Astrocyte (in vitro differentiated cells and primary cell): ENCODE measurements at regions not wholly inside any gene's neighbourhood (a gene's known extent, or its start where the extent isn't known, plus 50 kb on each side); places are given as distances from the start of the nearest gene placed in this dataset.
A peak's percentile ranks its signal among the peaks of the same experiment; 100 is the strongest.

ENCODE experiments used
- DNase-seq: peaks from one replicate; pipeline ENCODE4 v3.0.0-alpha.2; 2010; ENCODE audit warnings: low read depth
- FAIRE-seq: peaks from 2 replicates; lab custom pipeline; 2011; peaks lifted over from hg19 to GRCh38; lab: Jason Lieb, UNC
- H2AFZ ChIP-seq: 2 replicates; pipeline ENCODE4 v1.6.0; 2012; ENCODE audit warnings: low read depth, low read length, inconsistent platforms
- H3K27ac ChIP-seq: 2 replicates; pipeline ENCODE4 v1.5.1; 2011; ENCODE audit warnings: low read depth, low read length, inconsistent platforms
- H3K27me3 ChIP-seq: 2 replicates; pipeline ENCODE4 v1.6.0; 2011; ENCODE audit warnings: low read length, inconsistent platforms; ENCODE audit not compliant: insufficient read depth
- H3K36me3 ChIP-seq: 2 replicates; pipeline ENCODE4 v1.5.1; 2011; ENCODE audit warnings: low read length, inconsistent platforms; ENCODE audit not compliant: insufficient read depth
- H3K4me1 ChIP-seq: 2 replicates; pipeline ENCODE4 v1.5.1; 2011; ENCODE audit warnings: low read length, inconsistent platforms; ENCODE audit not compliant: insufficient read depth
- H3K4me2 ChIP-seq: 2 replicates; pipeline ENCODE4 v1.6.0; 2012; ENCODE audit warnings: low read length, inconsistent platforms
- H3K4me3 ChIP-seq: 2 replicates; pipeline ENCODE4 v1.5.1; 2011; ENCODE audit warnings: low read depth, mild to moderate bottlenecking, low read length, inconsistent platforms; ENCODE audit not compliant: insufficient read depth
- H3K79me2 ChIP-seq: 2 replicates; pipeline ENCODE4 v1.6.0; 2012; ENCODE audit warnings: mild to moderate bottlenecking, low read length, inconsistent platforms; ENCODE audit not compliant: insufficient read depth
- H3K9ac ChIP-seq: 2 replicates; pipeline ENCODE4 v1.6.0; 2012; ENCODE audit warnings: mild to moderate bottlenecking, low read length, inconsistent platforms
- H3K9me3 ChIP-seq: 2 replicates; pipeline ENCODE4 v1.5.1; 2012; ENCODE audit warnings: low read depth, mild to moderate bottlenecking, low read length, inconsistent platforms; ENCODE audit not compliant: insufficient read depth
- H4K20me1 ChIP-seq: 2 replicates; pipeline ENCODE4 v1.6.0; 2012; ENCODE audit warnings: low read length, inconsistent platforms; ENCODE audit not compliant: insufficient read depth
- H3K27ac Mint-ChIP-seq: one replicate; pipeline ENCODE4 v1.8.0; 2021; ENCODE audit warnings: mild to moderate bottlenecking, mixed read lengths; ENCODE audit not compliant: unreplicated experiment
- H3K27me3 Mint-ChIP-seq: one replicate; pipeline ENCODE4 v1.8.0; 2021; ENCODE audit warnings: low read depth, mixed read lengths; ENCODE audit not compliant: unreplicated experiment
- H3K36me3 Mint-ChIP-seq: one replicate; pipeline ENCODE4 v1.8.0; 2021; ENCODE audit warnings: low read depth, mixed read lengths; ENCODE audit not compliant: unreplicated experiment
- H3K4me1 Mint-ChIP-seq: one replicate; pipeline ENCODE4 v1.8.0; 2021; ENCODE audit warnings: low read depth, mixed read lengths; ENCODE audit not compliant: unreplicated experiment
- H3K4me3 Mint-ChIP-seq: one replicate; pipeline ENCODE4 v1.8.0; 2021; ENCODE audit warnings: mild to moderate bottlenecking, moderate library complexity, mixed read lengths; ENCODE audit not compliant: unreplicated experiment
- H3K9me3 Mint-ChIP-seq: one replicate; pipeline ENCODE4 v1.8.0; 2021; ENCODE audit warnings: mild to moderate bottlenecking, mixed read lengths; ENCODE audit not compliant: unreplicated experiment
- EZH2 ChIP-seq: IDR thresholded peaks from 2 replicates; pipeline ENCODE4 v1.6.1; 2012; ENCODE audit warnings: mild to moderate bottlenecking, low read length, inconsistent platforms; ENCODE audit not compliant: insufficient read depth
- TF ChIP-seq, protein P1 (sequence below): IDR thresholded peaks from 2 replicates; pipeline ENCODE4 v1.5.1; 2011; ENCODE audit warnings: low read depth, mild to moderate bottlenecking, inconsistent platforms, low read length, moderate library complexity; ENCODE audit not compliant: insufficient read depth

DNA sequence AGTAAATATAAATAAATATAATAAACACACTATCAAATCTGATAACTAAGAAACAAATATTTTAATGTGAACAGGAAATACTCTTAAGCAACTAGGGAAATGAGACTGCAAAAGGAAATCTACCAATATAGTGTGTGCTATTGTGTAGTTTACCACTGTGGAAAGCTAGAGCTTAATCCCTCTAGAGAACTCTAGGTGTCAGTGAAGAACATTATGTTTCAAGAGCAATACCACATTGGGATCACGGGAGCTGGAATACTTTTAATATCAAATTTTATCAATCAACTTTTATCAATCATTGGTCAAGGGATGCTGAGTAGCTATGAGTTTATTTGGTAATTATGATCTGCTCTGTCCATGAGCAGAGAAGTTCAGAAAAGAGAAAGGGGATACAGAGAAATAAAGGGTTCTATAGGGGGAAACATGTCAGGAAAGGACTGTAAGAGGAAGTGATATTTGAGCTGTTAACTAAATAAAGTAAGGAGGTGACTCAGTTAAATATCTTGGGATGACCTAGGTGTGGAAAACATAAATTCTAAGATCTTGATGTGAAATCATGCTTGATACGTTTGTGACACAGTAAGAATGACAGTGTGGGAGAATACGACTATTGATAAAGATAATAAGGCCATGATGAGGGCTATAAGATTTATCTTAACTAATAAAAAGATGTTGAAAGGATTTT, 762.2 kb upstream of the ALCAM start:
- peaks cover 4% of the 10 kb centered on the region for H3K4me1 Mint-ChIP-seq

DNA sequence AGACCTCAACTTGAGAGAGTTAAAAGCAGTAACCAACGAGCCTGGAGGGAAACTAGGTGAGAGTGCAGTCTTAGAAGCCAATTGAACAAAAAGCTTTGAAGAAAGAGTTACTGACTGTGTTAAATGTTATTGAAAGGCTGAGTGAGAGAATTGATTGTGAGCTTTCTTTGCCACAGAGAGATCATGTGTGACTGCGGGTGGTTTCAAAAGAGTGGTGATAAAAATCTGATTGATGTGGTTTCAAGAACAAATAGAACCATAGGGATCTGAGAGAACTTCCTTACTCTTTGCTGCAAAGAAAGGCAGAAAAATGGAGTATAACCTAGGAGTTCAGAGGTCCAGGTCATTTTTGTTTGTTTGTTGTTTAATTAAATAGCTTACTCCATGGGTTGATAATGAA, 759.9 kb upstream of the ALCAM start:
- no peaks in the 10 kb centered on the region for H3K36me3 ChIP-seq

More for the DNA sequence above, 762.2 kb upstream of the ALCAM start:
- FAIRE-seq, result no peak
- Mint-ChIP-seq H3K27me3 (no peaks in the 10 kb centered on the region), H3K9me3 (peaks cover 4% of the 10 kb centered on the region), H3K27ac (no peak overlapping the region), H3K36me3 (no peaks in the 10 kb centered on the region), H3K4me3 (no peak overlapping the region)
- Histone ChIP-seq H3K27me3 (no peaks in the 10 kb centered on the region), H3K9me3 (no peaks in the 10 kb centered on the region), H3K9ac (no peak overlapping the region), H4K20me1 (no peaks in the 10 kb centered on the region), H3K36me3 (no peaks in the 10 kb centered on the region), H3K4me3 (no peak overlapping the region), H3K79me2 (no peaks in the 10 kb centered on the region), H3K27ac (no peak overlapping the region), H3K4me2 (peak overlapping the region; percentile 67), H2AFZ (no peak overlapping the region), H3K4me1 (no peaks in the 10 kb centered on the region)
- TF ChIP-seq EZH2, result no peak
- TF ChIP-seq, protein P1, sequence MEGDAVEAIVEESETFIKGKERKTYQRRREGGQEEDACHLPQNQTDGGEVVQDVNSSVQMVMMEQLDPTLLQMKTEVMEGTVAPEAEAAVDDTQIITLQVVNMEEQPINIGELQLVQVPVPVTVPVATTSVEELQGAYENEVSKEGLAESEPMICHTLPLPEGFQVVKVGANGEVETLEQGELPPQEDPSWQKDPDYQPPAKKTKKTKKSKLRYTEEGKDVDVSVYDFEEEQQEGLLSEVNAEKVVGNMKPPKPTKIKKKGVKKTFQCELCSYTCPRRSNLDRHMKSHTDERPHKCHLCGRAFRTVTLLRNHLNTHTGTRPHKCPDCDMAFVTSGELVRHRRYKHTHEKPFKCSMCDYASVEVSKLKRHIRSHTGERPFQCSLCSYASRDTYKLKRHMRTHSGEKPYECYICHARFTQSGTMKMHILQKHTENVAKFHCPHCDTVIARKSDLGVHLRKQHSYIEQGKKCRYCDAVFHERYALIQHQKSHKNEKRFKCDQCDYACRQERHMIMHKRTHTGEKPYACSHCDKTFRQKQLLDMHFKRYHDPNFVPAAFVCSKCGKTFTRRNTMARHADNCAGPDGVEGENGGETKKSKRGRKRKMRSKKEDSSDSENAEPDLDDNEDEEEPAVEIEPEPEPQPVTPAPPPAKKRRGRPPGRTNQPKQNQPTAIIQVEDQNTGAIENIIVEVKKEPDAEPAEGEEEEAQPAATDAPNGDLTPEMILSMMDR, result peak; percentile 50
- DNase-seq, result peak; percentile 17

More for the DNA sequence above, 759.9 kb upstream of the ALCAM start:
- Histone ChIP-seq H3K4me3 (no peak overlapping the region), H2AFZ (no peak overlapping the region), H3K9ac (no peak overlapping the region), H3K9me3 (no peaks in the 10 kb centered on the region), H3K4me2 (no peak overlapping the region), H3K4me1 (no peaks in the 10 kb centered on the region), H3K79me2 (no peaks in the 10 kb centered on the region), H3K27ac (no peak overlapping the region), H3K27me3 (no peaks in the 10 kb centered on the region), H4K20me1 (no peaks in the 10 kb centered on the region)
- Mint-ChIP-seq H3K27me3 (no peaks in the 10 kb centered on the region), H3K4me1 (peaks cover 4% of the 10 kb centered on the region), H3K4me3 (no peak overlapping the region), H3K36me3 (no peaks in the 10 kb centered on the region), H3K9me3 (peaks cover 7% of the 10 kb centered on the region), H3K27ac (no peak overlapping the region)
- TF ChIP-seq, protein P1, result no peak
- TF ChIP-seq EZH2, result no peak
- no peak for FAIRE-seq
- DNase-seq, result no peak
